Activated CD4-positive, alpha-beta T cell treated with anti-CD3 and anti-CD28 coated beads, Interleukin-2, amount 50 U/mL, for 48 hours (primary cell): ENCODE measurements at regions not wholly inside any gene's neighbourhood (a gene's known extent, or its start where the extent isn't known, plus 50 kb on each side); places are given as distances from the start of the nearest gene placed in this dataset.

Experiments
- DNase-seq, 2 experiments: peaks; one replicate each; pipeline ENCODE4 v3.0.0-alpha.2; 2020

DNA sequence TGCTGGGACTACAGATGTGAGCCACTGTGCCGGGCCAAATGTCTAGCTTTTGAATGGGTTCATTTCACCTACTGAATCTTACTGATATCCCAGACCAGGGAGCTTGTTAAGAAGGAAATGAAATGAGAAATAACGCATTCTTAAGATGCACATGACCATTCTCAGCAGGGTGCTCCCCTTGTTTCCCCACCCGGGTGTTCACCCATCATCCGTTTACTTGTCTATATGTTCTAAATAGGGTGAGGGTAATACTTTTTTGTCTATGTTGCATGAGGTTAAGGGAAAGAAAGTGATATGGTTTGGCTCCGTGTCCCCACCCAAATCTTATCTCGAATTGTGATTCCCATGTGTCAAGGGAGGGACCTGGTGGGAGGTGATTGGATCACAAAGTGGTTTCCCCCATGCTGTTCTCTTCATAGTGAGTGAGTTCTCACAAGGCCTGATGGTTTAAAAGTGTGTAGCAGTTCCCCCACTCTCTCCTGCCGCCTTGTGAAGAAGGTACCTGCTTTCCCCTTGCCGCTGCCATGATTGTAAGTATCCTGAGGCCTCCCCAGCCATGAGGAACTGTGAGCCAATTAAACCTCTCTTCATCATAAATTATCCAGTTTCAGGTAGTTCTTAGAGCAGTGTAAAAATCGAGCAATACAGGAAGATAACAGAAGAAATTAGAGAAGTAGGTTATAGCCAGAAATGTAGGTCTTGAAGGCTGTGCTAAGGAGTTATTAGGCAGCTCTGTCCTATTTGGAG is 129.1 kb downstream of the DDX1 start:
- DNase-seq = no peak

DNA sequence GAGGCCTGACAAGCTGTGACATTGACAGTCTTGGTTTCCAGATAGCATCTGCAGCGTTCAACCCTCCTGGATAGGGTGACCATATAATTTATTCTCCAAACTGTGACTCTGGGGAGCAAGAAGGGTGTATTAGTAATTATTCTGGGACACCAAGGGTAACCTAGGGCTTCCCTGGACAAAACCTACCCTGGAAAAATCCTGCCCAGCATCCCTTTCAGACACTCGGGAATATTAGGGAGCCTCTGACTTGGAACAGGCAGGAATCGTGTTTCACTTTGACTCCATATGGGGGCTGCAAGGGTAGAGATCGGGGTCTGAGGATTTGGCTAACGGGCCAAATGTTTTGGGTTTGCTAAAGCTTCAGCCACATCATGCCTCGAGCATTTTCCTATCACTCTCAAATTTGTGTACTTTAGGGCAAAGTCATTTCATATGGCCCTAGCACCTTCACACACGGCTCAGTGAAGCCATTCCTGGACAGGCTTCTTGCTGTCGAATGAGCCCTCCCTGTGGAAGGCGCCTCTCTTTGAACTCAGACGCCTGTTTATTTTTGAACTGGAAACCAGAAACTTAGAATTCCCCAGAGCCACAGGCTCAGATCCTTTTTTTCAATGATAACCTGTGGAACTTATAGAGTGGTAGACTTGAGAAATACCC is 129.9 kb downstream of the DDX1 start:
- no peak for DNase-seq

DNA sequence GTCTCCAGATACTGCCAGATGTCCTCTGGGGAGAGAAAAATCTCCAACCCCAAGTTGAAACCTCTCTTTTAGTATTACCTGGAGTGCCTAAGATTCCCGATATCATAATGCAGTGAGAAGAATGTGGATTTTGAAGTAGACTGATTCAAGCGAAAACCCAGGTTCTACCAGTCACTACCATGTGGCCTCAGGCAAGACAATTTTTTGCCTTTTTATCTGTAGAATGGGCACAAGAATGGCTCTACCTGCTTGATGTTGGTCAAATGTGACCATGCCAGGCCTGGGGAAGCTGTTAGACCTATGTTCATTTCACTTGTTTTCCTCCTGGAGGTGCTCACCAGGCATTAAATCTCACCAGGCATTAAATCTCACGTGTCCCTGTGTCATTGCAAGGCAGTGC is 131.3 kb downstream of the DDX1 start:
- no peak for DNase-seq

DNA sequence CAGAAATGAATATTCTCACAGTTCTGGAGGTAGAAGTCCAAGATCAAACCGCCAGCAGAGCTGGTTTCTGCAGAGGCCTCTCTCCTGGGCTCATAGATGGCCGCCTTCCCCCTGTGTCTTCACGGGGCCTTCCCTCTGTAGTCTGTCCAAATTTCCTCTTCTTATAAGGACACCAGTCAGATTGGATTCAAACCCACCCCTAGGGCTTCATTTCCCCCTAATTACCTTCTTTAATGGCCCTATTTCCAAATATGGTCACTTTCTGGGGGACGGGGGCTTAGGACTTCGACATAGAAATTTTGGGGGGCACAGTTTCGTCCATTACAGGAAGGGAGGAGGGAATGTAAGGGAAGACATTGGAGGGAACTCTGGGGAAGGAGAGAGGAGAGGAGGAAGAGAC is 132.6 kb downstream of the DDX1 start:
- no peak for DNase-seq

DNA sequence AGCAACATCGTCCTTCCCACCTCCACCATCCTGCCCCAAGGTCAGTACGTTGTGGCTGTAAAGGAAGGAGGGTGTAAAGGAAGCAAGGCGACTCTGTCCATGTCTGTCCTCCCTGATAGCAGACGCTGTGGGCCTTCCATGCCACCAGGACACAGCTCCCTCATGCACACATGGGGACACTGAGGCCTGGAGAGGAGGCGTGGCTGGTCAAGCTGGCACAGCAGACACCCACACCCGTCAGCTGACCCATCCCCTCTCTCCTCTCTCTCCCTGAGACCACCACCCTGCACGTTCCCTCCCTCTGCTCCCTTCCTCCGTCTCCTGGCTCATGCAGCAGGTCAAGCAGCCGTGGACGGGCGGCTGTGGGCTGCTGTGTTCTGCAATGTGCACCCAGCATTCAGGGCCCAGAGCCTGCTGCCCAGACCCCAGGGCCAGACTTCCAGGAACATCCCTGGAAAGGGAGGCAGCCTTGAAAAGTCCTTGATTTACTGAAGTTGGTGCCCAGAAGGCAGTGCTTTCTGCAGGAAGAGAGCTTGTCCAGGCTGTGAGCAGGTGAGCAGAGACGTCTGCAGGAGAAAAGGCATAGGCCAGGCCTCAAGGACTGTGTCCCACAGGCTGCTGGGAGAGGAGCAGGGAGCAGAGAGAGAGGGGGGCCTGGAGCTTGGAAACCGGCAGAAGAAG is 133.6 kb downstream of the DDX1 start:
- no peak for DNase-seq

GRCh38 chr2:15725782-15726112 is 134.1 kb downstream of the DDX1 start:
- DNase-seq = no peak

- DNase-seq = no peak
Observed at GRCh38 chr2:15726321-15727057, 134.8 kb downstream of the DDX1 start.

GRCh38 chr2:15727396-15728244 is 136.0 kb downstream of the DDX1 start:
- DNase-seq = no peak

GRCh38 chr2:15728245-15728938 is 136.7 kb downstream of the DDX1 start:
- no peak for DNase-seq

DNA sequence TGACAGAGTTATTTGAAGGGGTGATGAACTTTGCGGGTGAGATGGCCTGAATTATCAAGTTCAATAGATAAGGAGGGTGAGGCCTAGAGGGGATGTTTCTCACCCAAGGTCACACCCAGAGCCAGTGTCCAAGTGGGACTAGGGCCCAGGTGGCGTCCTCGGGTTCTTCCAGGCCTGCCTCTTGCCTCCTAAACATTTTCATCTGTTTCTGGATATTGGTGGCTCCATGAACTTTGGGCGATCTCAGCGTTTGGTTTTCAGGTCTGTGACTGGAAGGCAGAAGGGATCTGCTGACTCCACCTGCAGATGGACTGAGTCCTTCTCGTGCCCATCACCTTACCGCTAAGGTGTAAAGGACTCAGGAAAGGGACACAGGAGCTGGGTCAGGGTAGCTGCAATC is 137.3 kb downstream of the DDX1 start:
- no peak for DNase-seq

- DNase-seq = no peak
Observed at GRCh38 chr2:15729709-15730544, 138.3 kb downstream of the DDX1 start.

DNA sequence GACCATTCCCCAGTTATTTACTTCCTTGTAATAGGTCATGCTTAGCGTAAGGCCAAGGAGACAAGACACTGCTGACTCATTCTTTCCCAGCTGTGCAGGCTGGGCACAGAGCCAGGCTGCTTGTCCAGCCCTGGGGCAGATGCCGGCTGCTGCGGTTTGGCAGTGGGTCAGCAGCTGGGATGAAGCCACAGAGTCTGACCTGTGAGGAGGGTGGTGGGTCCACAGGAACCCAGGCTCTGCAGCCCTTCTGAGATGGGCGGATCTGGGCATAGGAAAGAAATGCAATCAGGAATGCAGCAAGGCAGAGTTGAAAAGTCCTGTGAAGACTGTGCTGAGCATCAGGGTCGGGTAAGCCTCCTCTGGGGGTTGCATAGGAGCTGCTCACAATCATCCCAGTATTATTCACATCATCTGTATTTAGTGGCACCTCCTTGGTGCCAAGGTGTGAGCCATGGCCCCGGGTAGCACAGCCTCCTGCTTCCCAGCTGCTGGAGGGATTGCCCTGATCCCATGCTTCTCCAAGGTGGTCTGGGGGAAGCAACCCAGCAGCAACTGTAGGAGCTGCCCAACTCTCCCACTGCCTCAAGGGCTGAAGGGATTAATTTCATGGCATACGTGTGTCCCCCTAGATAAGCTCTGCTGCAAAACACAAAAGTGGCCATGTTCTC is 139.0 kb downstream of the DDX1 start:
- no peak for DNase-seq

- DNase-seq = no peak
Observed at GRCh38 chr2:15731213-15731888, 139.7 kb downstream of the DDX1 start.

DNA sequence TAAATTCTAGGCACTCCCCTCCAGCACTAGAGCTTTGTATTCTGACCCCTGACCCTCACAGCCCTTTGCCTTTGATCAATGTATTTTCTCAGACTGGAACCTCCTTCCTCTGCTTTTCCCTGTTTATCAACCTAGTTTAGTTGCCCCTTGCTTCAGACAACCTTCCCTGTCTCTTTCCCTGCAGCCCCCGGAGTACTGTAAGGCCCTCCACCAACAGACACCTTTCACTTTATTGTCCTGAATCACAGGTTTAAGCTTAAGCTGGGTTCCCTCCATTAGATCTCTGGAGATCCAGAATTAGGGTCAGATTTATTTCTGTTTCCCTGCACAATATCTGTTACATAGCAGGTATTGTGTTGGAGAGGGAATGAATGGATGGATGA is 140.2 kb downstream of the DDX1 start:
- DNase-seq = no peak

GRCh38 chr2:15732341-15733077 is 140.8 kb downstream of the DDX1 start:
- DNase-seq = no peak

DNA sequence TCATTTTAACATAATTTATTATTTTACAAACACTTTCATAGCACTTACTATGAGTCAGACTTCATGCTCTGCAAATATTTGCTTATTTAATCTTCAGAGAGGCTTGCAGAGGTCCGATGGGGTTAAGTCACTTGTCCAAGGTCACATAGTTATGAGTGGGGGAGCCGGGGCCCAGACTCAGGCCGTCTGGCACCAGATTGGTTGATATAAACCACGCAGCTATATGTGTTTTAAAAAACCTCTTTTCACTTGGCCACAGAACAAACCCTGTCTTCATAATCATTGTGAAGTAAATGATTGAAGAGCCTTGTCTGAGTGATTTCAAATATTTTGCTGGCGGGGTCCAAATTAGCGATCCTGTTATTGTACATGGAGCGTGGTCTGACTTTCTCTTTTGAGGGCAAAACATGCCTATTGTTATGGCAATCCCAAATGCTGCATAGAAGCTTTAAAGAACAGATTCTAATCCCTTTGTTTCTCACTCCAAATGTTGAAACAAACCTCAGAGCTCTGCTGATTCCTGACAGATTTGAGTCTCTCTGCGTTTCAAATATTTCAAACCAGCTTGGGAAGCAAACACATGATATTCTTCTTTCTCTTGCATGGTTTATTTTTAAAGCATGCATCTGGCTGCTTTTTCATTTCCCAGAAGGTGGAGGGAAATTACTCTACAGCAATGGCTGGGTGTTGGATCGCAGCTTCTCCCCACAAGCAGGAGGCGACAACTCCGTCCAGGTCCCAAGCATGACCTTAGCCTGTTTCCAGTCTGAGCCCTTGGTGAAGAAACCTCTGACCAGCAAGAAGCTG is 142.4 kb downstream of the DDX1 start:
- no peak for DNase-seq

DNA sequence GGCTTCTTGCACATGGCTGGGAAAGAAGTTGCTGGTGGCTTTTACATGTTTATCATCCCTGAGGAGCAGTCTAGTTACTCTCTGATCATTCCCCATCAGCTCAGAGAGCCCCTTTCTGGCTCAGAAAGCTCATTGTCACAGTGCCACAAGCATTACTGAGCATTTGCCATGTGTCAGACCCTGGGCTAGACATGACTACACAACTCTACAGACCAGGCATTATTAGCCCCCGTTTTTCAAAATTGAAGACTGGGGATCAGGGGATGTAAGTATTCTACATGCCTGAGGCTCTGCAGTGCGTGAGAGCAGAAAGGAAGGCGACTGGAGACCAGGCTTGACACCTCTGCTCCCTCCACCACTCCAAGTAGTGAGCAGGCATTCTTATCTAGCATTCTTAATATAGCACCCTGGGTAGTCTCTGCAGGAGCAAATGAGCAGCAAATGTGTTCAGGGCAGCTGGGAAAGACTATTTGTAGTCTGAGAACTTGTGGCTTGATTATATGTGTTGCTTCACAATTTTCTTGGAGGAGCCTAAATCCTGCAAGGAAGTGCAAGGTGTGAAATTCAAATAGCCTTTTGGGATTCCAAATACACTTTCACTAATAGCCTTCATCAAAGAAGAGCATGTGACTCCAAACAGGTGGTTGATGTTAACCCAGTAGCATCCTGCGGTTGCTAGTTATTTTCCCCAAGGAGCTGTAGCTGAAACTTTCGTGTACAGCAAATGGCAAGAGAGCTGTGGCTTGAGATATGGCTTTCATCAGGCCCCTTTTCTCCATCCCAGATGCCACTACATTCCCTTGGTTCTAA is 143.2 kb downstream of the DDX1 start:
- no peak for DNase-seq
